ENCODE measurements at regions not wholly inside any gene's neighbourhood (a gene's known extent, or its start where the extent isn't known, plus 50 kb on each side); places are given as distances from the start of the nearest gene placed in this dataset.
"Not testable (repeated sequence)": the region's sequence is repeated elsewhere in the genome, so short reads cannot be mapped to it uniquely, and the experiment has no call there.

- not testable (repeated sequence) for H3K4me3 ChIP-seq (ENCODE audit: low read length); H3K9me3 ChIP-seq (ENCODE audit: low read length); H3K27me3 ChIP-seq (ENCODE audit: insufficient read depth, low read length); H2AFZ ChIP-seq (ENCODE audit: low read depth, low read length); H3K4me1 ChIP-seq (ENCODE audit: insufficient read depth, low read length); H3K36me3 ChIP-seq (ENCODE audit: insufficient read depth, low read length)
Observed at GRCh38 chr17:22229821-22230220, 537.5 kb downstream of the KCNJ18 start.

- Histone ChIP-seq H2AFZ (ENCODE audit: low read depth, low read length) (no peak overlapping the region), H3K4me1 (ENCODE audit: insufficient read depth, low read length) (no peaks in the 10 kb centered on the region), H3K27me3 (ENCODE audit: insufficient read depth, low read length) (no peaks in the 10 kb centered on the region), H3K4me3 (ENCODE audit: low read length) (no peak overlapping the region), H3K36me3 (ENCODE audit: insufficient read depth, low read length) (no peaks in the 10 kb centered on the region), H3K9me3 (ENCODE audit: low read length) (no peaks in the 10 kb centered on the region)
Observed at GRCh38 chr17:22233382-22233781, 541.1 kb downstream of the KCNJ18 start.

GRCh38 chr17:22242472-22242871 lies 550.1 kb downstream of the KCNJ18 start:
- no peak overlapping the region for H2AFZ ChIP-seq (ENCODE audit: low read depth, low read length)
- H3K4me3 ChIP-seq (ENCODE audit: low read length), result no peak overlapping the region
- no peaks in the 10 kb centered on the region for H3K9me3 ChIP-seq (ENCODE audit: low read length)

GRCh38 chr17:22251498-22251897 lies 559.2 kb downstream of the KCNJ18 start:
- no peaks in the 10 kb centered on the region for H3K36me3 ChIP-seq (ENCODE audit: insufficient read depth, low read length)
- H2AFZ ChIP-seq (ENCODE audit: low read depth, low read length), result no peak overlapping the region
- no peaks in the 10 kb centered on the region for H3K27me3 ChIP-seq (ENCODE audit: insufficient read depth, low read length)
- no peak overlapping the region for H3K4me3 ChIP-seq (ENCODE audit: low read length)
- no peaks in the 10 kb centered on the region for H3K4me1 ChIP-seq (ENCODE audit: insufficient read depth, low read length)
- H3K9me3 ChIP-seq (ENCODE audit: low read length), result no peaks in the 10 kb centered on the region

More at GRCh38 chr17:22242472-22242871, 550.1 kb downstream of the KCNJ18 start:
- Histone ChIP-seq H3K27me3 (ENCODE audit: insufficient read depth, low read length) (no peaks in the 10 kb centered on the region), H3K4me1 (ENCODE audit: insufficient read depth, low read length) (peaks cover 9% of the 10 kb centered on the region), H3K36me3 (ENCODE audit: insufficient read depth, low read length) (no peaks in the 10 kb centered on the region)

- H3K9me3 ChIP-seq (ENCODE audit: low read length), result no peaks in the 10 kb centered on the region
- no peaks in the 10 kb centered on the region for H3K27me3 ChIP-seq (ENCODE audit: insufficient read depth, low read length)
- no peak overlapping the region for H2AFZ ChIP-seq (ENCODE audit: low read depth, low read length)
- H3K36me3 ChIP-seq (ENCODE audit: insufficient read depth, low read length), result no peaks in the 10 kb centered on the region
- H3K4me1 ChIP-seq (ENCODE audit: insufficient read depth, low read length), result no peaks in the 10 kb centered on the region
- H3K4me3 ChIP-seq (ENCODE audit: low read length), result no peak overlapping the region
Observed at GRCh38 chr17:22253007-22253406, 560.7 kb downstream of the KCNJ18 start.

GRCh38 chr17:22265807-22266206 lies 573.5 kb downstream of the KCNJ18 start:
- Histone ChIP-seq H2AFZ (ENCODE audit: low read depth, low read length) (no peak overlapping the region), H3K9me3 (ENCODE audit: low read length) (no peaks in the 10 kb centered on the region), H3K4me1 (ENCODE audit: insufficient read depth, low read length) (no peaks in the 10 kb centered on the region), H3K4me3 (ENCODE audit: low read length) (no peak overlapping the region), H3K27me3 (ENCODE audit: insufficient read depth, low read length) (no peaks in the 10 kb centered on the region), H3K36me3 (ENCODE audit: insufficient read depth, low read length) (no peaks in the 10 kb centered on the region)

- Histone ChIP-seq H3K4me1 (ENCODE audit: insufficient read depth, low read length) (no peaks in the 10 kb centered on the region), H3K9me3 (ENCODE audit: low read length) (no peaks in the 10 kb centered on the region), H3K27me3 (ENCODE audit: insufficient read depth, low read length) (no peaks in the 10 kb centered on the region), H3K36me3 (ENCODE audit: insufficient read depth, low read length) (no peaks in the 10 kb centered on the region), H3K4me3 (ENCODE audit: low read length) (no peak overlapping the region), H2AFZ (ENCODE audit: low read depth, low read length) (no peak overlapping the region)
Observed at GRCh38 chr17:22266231-22266630, 573.9 kb downstream of the KCNJ18 start.

- no peaks in the 10 kb centered on the region for H3K4me1 ChIP-seq (ENCODE audit: insufficient read depth, low read length)
- H3K4me3 ChIP-seq (ENCODE audit: low read length), result no peak overlapping the region
- H3K9me3 ChIP-seq (ENCODE audit: low read length), result no peaks in the 10 kb centered on the region
- H3K27me3 ChIP-seq (ENCODE audit: insufficient read depth, low read length), result no peaks in the 10 kb centered on the region
- no peaks in the 10 kb centered on the region for H3K36me3 ChIP-seq (ENCODE audit: insufficient read depth, low read length)
- H2AFZ ChIP-seq (ENCODE audit: low read depth, low read length), result no peak overlapping the region
Observed at GRCh38 chr17:22267019-22267418, 574.7 kb downstream of the KCNJ18 start.

- Histone ChIP-seq H3K4me3 (ENCODE audit: low read length) (no peak overlapping the region), H3K4me1 (ENCODE audit: insufficient read depth, low read length) (no peaks in the 10 kb centered on the region), H3K36me3 (ENCODE audit: insufficient read depth, low read length) (no peaks in the 10 kb centered on the region), H3K9me3 (ENCODE audit: low read length) (no peaks in the 10 kb centered on the region), H2AFZ (ENCODE audit: low read depth, low read length) (no peak overlapping the region), H3K27me3 (ENCODE audit: insufficient read depth, low read length) (no peaks in the 10 kb centered on the region)
Observed at GRCh38 chr17:22268214-22268911, 576.0 kb downstream of the KCNJ18 start.

- Histone ChIP-seq H3K4me3 (ENCODE audit: low read length) (no peak overlapping the region), H3K27me3 (ENCODE audit: insufficient read depth, low read length) (no peaks in the 10 kb centered on the region), H2AFZ (ENCODE audit: low read depth, low read length) (no peak overlapping the region), H3K9me3 (ENCODE audit: low read length) (no peaks in the 10 kb centered on the region), H3K4me1 (ENCODE audit: insufficient read depth, low read length) (no peaks in the 10 kb centered on the region), H3K36me3 (ENCODE audit: insufficient read depth, low read length) (no peaks in the 10 kb centered on the region)
Observed at GRCh38 chr17:22268912-22269220, 576.5 kb downstream of the KCNJ18 start.

GRCh38 chr17:22270381-22270780 lies 578.1 kb downstream of the KCNJ18 start:
- H2AFZ ChIP-seq (ENCODE audit: low read depth, low read length), result no peak overlapping the region
- no peaks in the 10 kb centered on the region for H3K9me3 ChIP-seq (ENCODE audit: low read length)
- H3K27me3 ChIP-seq (ENCODE audit: insufficient read depth, low read length), result no peaks in the 10 kb centered on the region
- H3K36me3 ChIP-seq (ENCODE audit: insufficient read depth, low read length), result no peaks in the 10 kb centered on the region
- no peak overlapping the region for H3K4me3 ChIP-seq (ENCODE audit: low read length)
- no peaks in the 10 kb centered on the region for H3K4me1 ChIP-seq (ENCODE audit: insufficient read depth, low read length)

- H3K9me3 ChIP-seq (ENCODE audit: low read length); H3K4me3 ChIP-seq (ENCODE audit: low read length); H3K36me3 ChIP-seq (ENCODE audit: insufficient read depth, low read length); H2AFZ ChIP-seq (ENCODE audit: low read depth, low read length); H3K27me3 ChIP-seq (ENCODE audit: insufficient read depth, low read length); H3K4me1 ChIP-seq (ENCODE audit: insufficient read depth, low read length): not testable (repeated sequence)
Observed at GRCh38 chr17:22270809-22271208, 578.5 kb downstream of the KCNJ18 start.

- Histone ChIP-seq H2AFZ (ENCODE audit: low read depth, low read length) (no peak overlapping the region), H3K4me3 (ENCODE audit: low read length) (no peak overlapping the region), H3K4me1 (ENCODE audit: insufficient read depth, low read length) (no peaks in the 10 kb centered on the region), H3K27me3 (ENCODE audit: insufficient read depth, low read length) (no peaks in the 10 kb centered on the region), H3K36me3 (ENCODE audit: insufficient read depth, low read length) (no peaks in the 10 kb centered on the region), H3K9me3 (ENCODE audit: low read length) (no peaks in the 10 kb centered on the region)
Observed at GRCh38 chr17:22272363-22273146, 580.2 kb downstream of the KCNJ18 start.

- Histone ChIP-seq H3K9me3 (ENCODE audit: low read length) (no peaks in the 10 kb centered on the region), H3K4me3 (ENCODE audit: low read length) (no peak overlapping the region), H3K4me1 (ENCODE audit: insufficient read depth, low read length) (no peaks in the 10 kb centered on the region), H3K27me3 (ENCODE audit: insufficient read depth, low read length) (no peaks in the 10 kb centered on the region), H2AFZ (ENCODE audit: low read depth, low read length) (no peak overlapping the region), H3K36me3 (ENCODE audit: insufficient read depth, low read length) (no peaks in the 10 kb centered on the region)
Observed at GRCh38 chr17:22273308-22273707, 581.0 kb downstream of the KCNJ18 start.
